GM23338 (cell line): ENCODE measurements at regions not wholly inside any gene's neighbourhood (a gene's known extent, or its start where the extent isn't known, plus 50 kb on each side); places are given as distances from the start of the nearest gene placed in this dataset.
A peak's percentile ranks its signal among the peaks of the same experiment; 100 is the strongest.

Source experiments
- ATAC-seq: fragments of 200-7000 bp; cut with Tn5 transposase; 3 replicates; pipeline ENCODE4 v1.9.1; 2020
- DNase-seq: peaks from one replicate; pipeline ENCODE4 v3.0.0-alpha.2; 2015; ENCODE audit warnings: low spot score
- H2AFZ ChIP-seq: fragments of 200-600 bp; sonication (generic); 2 replicates; pipeline ENCODE4 v1.8.0; 2016; ENCODE audit warnings: antibody characterized with exemption, mild to moderate bottlenecking, moderate library complexity
- H3F3A ChIP-seq: fragments of 200-600 bp; sonication (generic); replicated peaks from 2 replicates; pipeline ENCODE4 v1.8.0; 2017; ENCODE audit warnings: antibody characterized with exemption, mixed run types, low read depth
- H3K27ac ChIP-seq: fragments of 200-600 bp; sonication (generic); 2 replicates; pipeline ENCODE4 v1.6.1; 2016; ENCODE audit warnings: low read depth
- H3K27me3 ChIP-seq: fragments of 200-600 bp; sonication (generic); 2 replicates; pipeline ENCODE4 v1.8.0; 2016; ENCODE audit warnings: mild to moderate bottlenecking, mixed run types, moderate library complexity; ENCODE audit not compliant: insufficient read depth
- H3K36me3 ChIP-seq: fragments of 200-600 bp; sonication (generic); 2 replicates; pipeline ENCODE4 v1.8.0; 2016; ENCODE audit warnings: mild to moderate bottlenecking; ENCODE audit not compliant: insufficient read depth
- H3K4me1 ChIP-seq: fragments of 200-600 bp; sonication (generic); 2 replicates; pipeline ENCODE4 v1.8.0; 2016; ENCODE audit warnings: mild to moderate bottlenecking, moderate library complexity; ENCODE audit not compliant: insufficient read depth
- H3K4me2 ChIP-seq: fragments of 200-600 bp; sonication (generic); 2 replicates; pipeline ENCODE4 v1.7.1; 2017; ENCODE audit warnings: mixed run types
- H3K4me3 ChIP-seq: fragments of 200-600 bp; sonication (generic); 2 replicates; pipeline ENCODE4 v1.6.1; 2016; ENCODE audit warnings: mixed run types
- H3K79me2 ChIP-seq: fragments of 200-600 bp; sonication (generic); replicated peaks from 2 replicates; pipeline ENCODE4 v1.8.0; 2017; ENCODE audit warnings: mild to moderate bottlenecking; ENCODE audit not compliant: insufficient read depth
- H3K9me2 ChIP-seq: fragments of 200-600 bp; sonication (generic); 2 replicates; pipeline ENCODE4 v1.8.0; 2017; ENCODE audit not compliant: insufficient read depth
- H4K20me1 ChIP-seq: fragments of 200-600 bp; sonication (generic); replicated peaks from 2 replicates; pipeline ENCODE4 v1.8.0; 2017; ENCODE audit warnings: mild to moderate bottlenecking; ENCODE audit not compliant: insufficient read depth
- H3K27ac Mint-ChIP-seq: 2 replicates; pipeline ENCODE4 v1.8.0; 2020; ENCODE audit warnings: inconsistent platforms, mild to moderate bottlenecking, moderate library complexity, mixed read lengths
- H3K27me3 Mint-ChIP-seq: 3 replicates; pipeline ENCODE4 v1.8.0; 2022; ENCODE audit warnings: low read depth, mild to moderate bottlenecking, moderate library complexity, mixed read lengths, inconsistent platforms; ENCODE audit not compliant: insufficient read depth, poor library complexity
- H3K36me3 Mint-ChIP-seq: 3 replicates; pipeline ENCODE4 v1.8.0; 2021; ENCODE audit warnings: low read depth, mild to moderate bottlenecking, inconsistent platforms, moderate library complexity, mixed read lengths
- H3K4me1 Mint-ChIP-seq: 3 replicates; pipeline ENCODE4 v1.8.0; 2020; ENCODE audit warnings: mild to moderate bottlenecking, inconsistent platforms, mixed read lengths
- H3K4me3 Mint-ChIP-seq: 3 replicates; pipeline ENCODE4 v1.8.0; 2021; ENCODE audit warnings: moderate library complexity, mild to moderate bottlenecking, inconsistent platforms, mixed read lengths
- H3K9me3 Mint-ChIP-seq: 3 replicates; pipeline ENCODE4 v1.8.0; 2020; ENCODE audit warnings: moderate library complexity, mild to moderate bottlenecking, inconsistent platforms, mixed read lengths
- CREB1 ChIP-seq: fragments of 250-450 bp; sonication (Bioruptor Pico); IDR thresholded peaks from 2 replicates; pipeline ENCODE4 v1.5.0; 2020; ENCODE audit warnings: low read depth, mild to moderate bottlenecking, moderate library complexity
- POLR2AphosphoS5 ChIP-seq: IDR thresholded peaks from 2 replicates; pipeline ENCODE4 v1.6.1; 2016; ENCODE audit warnings: antibody characterized with exemption, low read depth
- TF ChIP-seq, protein P1 (sequence below): fragments of 250-450 bp; sonication (Bioruptor Pico); IDR thresholded peaks from 2 replicates; pipeline ENCODE4 v1.5.0; 2020; ENCODE audit warnings: mild to moderate bottlenecking, moderate library complexity
- TF ChIP-seq, protein P2 (sequence below): IDR thresholded peaks from one replicate; pipeline ENCODE4 v1.6.1; 2018; ENCODE audit warnings: antibody characterized with exemption; ENCODE audit not compliant: unreplicated experiment
- TF ChIP-seq, protein P3 (sequence below): IDR thresholded peaks from 2 replicates; pipeline ENCODE4 v1.6.1; 2016; ENCODE audit warnings: antibody characterized with exemption

DNA sequence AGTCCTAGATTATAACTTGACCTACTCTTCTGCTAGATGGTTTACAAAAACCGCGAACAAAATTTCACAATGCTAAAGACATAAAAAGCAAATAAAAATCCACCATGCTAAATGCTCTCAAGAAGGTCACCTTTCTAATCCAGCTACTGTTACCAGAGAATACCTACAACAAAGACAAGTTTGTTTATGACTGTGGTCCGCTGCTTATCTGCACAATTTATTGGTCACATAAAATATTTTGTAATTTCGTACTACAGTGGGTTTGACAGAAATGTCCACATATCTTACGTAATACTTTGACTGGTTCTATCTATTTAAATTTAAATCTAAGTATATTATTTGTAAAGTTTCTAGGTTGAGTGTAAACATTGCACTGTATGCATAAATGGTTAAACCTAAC lies 257.6 kb upstream of the ZNF608 start (continued):
- TF ChIP-seq, protein P1, sequence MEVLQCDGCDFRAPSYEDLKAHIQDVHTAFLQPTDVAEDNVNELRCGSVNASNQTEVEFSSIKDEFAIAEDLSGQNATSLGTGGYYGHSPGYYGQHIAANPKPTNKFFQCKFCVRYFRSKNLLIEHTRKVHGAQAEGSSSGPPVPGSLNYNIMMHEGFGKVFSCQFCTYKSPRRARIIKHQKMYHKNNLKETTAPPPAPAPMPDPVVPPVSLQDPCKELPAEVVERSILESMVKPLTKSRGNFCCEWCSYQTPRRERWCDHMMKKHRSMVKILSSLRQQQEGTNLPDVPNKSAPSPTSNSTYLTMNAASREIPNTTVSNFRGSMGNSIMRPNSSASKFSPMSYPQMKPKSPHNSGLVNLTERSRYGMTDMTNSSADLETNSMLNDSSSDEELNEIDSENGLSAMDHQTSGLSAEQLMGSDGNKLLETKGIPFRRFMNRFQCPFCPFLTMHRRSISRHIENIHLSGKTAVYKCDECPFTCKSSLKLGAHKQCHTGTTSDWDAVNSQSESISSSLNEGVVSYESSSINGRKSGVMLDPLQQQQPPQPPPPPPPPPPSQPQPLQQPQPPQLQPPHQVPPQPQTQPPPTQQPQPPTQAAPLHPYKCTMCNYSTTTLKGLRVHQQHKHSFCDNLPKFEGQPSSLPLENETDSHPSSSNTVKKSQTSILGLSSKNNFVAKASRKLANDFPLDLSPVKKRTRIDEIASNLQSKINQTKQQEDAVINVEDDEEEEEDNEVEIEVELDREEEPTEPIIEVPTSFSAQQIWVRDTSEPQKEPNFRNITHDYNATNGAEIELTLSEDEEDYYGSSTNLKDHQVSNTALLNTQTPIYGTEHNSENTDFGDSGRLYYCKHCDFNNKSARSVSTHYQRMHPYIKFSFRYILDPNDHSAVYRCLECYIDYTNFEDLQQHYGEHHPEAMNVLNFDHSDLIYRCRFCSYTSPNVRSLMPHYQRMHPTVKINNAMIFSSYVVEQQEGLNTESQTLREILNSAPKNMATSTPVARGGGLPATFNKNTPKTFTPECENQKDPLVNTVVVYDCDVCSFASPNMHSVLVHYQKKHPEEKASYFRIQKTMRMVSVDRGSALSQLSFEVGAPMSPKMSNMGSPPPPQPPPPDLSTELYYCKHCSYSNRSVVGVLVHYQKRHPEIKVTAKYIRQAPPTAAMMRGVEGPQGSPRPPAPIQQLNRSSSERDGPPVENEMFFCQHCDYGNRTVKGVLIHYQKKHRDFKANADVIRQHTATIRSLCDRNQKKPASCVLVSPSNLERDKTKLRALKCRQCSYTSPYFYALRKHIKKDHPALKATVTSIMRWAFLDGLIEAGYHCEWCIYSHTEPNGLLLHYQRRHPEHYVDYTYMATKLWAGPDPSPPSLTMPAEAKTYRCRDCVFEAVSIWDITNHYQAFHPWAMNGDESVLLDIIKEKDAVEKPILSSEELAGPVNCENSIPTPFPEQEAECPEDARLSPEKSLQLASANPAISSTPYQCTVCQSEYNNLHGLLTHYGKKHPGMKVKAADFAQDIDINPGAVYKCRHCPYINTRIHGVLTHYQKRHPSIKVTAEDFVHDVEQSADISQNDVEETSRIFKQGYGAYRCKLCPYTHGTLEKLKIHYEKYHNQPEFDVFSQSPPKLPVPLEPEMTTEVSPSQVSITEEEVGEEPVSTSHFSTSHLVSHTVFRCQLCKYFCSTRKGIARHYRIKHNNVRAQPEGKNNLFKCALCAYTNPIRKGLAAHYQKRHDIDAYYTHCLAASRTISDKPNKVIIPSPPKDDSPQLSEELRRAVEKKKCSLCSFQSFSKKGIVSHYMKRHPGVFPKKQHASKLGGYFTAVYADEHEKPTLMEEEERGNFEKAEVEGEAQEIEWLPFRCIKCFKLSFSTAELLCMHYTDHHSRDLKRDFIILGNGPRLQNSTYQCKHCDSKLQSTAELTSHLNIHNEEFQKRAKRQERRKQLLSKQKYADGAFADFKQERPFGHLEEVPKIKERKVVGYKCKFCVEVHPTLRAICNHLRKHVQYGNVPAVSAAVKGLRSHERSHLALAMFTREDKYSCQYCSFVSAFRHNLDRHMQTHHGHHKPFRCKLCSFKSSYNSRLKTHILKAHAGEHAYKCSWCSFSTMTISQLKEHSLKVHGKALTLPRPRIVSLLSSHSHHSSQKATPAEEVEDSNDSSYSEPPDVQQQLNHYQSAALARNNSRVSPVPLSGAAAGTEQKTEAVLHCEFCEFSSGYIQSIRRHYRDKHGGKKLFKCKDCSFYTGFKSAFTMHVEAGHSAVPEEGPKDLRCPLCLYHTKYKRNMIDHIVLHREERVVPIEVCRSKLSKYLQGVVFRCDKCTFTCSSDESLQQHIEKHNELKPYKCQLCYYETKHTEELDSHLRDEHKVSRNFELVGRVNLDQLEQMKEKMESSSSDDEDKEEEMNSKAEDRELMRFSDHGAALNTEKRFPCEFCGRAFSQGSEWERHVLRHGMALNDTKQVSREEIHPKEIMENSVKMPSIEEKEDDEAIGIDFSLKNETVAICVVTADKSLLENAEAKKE (CRISPR knock-in tag), result no peak
- no peak for TF ChIP-seq CREB1 (CRISPR knock-in tag)
- TF ChIP-seq, protein P2, sequence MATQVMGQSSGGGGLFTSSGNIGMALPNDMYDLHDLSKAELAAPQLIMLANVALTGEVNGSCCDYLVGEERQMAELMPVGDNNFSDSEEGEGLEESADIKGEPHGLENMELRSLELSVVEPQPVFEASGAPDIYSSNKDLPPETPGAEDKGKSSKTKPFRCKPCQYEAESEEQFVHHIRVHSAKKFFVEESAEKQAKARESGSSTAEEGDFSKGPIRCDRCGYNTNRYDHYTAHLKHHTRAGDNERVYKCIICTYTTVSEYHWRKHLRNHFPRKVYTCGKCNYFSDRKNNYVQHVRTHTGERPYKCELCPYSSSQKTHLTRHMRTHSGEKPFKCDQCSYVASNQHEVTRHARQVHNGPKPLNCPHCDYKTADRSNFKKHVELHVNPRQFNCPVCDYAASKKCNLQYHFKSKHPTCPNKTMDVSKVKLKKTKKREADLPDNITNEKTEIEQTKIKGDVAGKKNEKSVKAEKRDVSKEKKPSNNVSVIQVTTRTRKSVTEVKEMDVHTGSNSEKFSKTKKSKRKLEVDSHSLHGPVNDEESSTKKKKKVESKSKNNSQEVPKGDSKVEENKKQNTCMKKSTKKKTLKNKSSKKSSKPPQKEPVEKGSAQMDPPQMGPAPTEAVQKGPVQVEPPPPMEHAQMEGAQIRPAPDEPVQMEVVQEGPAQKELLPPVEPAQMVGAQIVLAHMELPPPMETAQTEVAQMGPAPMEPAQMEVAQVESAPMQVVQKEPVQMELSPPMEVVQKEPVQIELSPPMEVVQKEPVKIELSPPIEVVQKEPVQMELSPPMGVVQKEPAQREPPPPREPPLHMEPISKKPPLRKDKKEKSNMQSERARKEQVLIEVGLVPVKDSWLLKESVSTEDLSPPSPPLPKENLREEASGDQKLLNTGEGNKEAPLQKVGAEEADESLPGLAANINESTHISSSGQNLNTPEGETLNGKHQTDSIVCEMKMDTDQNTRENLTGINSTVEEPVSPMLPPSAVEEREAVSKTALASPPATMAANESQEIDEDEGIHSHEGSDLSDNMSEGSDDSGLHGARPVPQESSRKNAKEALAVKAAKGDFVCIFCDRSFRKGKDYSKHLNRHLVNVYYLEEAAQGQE, result no peak

DNA sequence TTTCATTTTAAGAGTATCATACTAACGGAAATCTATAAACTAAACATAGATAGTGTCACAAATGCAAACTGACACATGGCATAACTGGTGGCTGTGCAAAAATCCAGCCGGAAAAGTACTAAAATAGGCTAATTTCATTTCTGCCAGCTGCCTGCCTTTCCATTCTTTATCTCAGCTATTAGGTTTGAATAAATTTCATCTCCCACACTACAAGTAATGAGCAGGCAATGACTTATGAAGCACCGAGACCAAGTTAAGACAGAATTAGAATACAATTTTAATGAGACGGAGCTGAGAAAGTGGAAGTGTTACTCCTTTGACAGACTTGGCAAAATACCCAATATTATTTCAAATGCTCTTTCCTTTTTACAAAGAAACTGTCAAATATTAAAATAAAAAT lies 258.8 kb upstream of the ZNF608 start:
- Histone ChIP-seq H3K27me3 (no peaks in the 10 kb centered on the region), H2AFZ (no peak overlapping the region), H3K36me3 (no peaks in the 10 kb centered on the region), H3F3A (no peaks in the 10 kb centered on the region), H4K20me1 (no peaks in the 10 kb centered on the region), H3K4me2 (no peak overlapping the region), H3K4me3 (no peak overlapping the region), H3K79me2 (no peaks in the 10 kb centered on the region), H3K9me2 (no peaks in the 10 kb centered on the region), H3K4me1 (peaks cover 50% of the 10 kb centered on the region), H3K27ac (peak overlapping the region; percentile 1; the same call in 1 of the 2 replicates)
- Mint-ChIP-seq H3K9me3 (no peaks in the 10 kb centered on the region), H3K36me3 (no peaks in the 10 kb centered on the region), H3K27me3 (no peaks in the 10 kb centered on the region), H3K4me1 (peaks cover 57% of the 10 kb centered on the region), H3K4me3 (no peak overlapping the region), H3K27ac (no peak overlapping the region)
- ATAC-seq (no peak), DNase-seq (no peak)
- TF ChIP-seq, protein P1 (CRISPR knock-in tag), result no peak
- no peak for TF ChIP-seq POLR2AphosphoS5
- TF ChIP-seq, protein P3, sequence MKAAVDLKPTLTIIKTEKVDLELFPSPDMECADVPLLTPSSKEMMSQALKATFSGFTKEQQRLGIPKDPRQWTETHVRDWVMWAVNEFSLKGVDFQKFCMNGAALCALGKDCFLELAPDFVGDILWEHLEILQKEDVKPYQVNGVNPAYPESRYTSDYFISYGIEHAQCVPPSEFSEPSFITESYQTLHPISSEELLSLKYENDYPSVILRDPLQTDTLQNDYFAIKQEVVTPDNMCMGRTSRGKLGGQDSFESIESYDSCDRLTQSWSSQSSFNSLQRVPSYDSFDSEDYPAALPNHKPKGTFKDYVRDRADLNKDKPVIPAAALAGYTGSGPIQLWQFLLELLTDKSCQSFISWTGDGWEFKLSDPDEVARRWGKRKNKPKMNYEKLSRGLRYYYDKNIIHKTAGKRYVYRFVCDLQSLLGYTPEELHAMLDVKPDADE, result no peak
